ENCODE measurements at regions not wholly inside any gene's neighbourhood (a gene's known extent, or its start where the extent isn't known, plus 50 kb on each side); places are given as distances from the start of the nearest gene placed in this dataset.

DNA sequence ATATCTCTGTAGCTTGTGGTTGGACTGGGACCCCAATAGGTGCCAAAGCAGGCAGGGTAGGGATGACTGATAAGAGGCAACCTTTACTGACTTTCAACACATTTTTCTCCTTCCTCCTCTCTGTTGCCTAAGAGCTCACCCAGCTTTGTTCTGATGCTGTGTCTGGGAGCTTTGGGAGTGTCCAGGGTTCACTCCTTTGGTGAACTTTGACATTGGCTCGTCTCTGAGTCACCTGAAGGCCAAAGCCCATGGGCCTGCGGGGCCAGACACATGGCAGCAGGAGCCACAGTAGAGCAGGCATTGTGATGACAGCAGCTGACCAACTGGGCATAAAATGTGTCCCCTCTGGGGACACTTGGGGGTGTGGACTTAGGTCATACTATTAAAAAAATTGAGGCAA is 99.5 kb upstream of the ZNF644 start:
- Histone ChIP-seq H3K27me3 (ENCODE audit: control insufficient read depth in 2 of 2, insufficient read depth in 2 of 2, low read length in 2 of 2) (peaks cover 0 to 10% of the 10 kb centered on the region in 2 experiments; a peak in 2 of 5 replicates), H3K9me1 (ENCODE audit: control insufficient read depth, insufficient read depth, low read length) (no peaks in the 10 kb centered on the region), H3K4me3 (no peak overlapping the region), H3K9me3 (replicated peaks; ENCODE audit: control insufficient read depth, insufficient read depth, low read depth, low read length) (no peaks in the 10 kb centered on the region), H3K4me1 (replicated peaks in 1 of 2; ENCODE audit: control insufficient read depth in 2 of 2, insufficient read depth in 2 of 2, low read length in 2 of 2) (no peaks in the 10 kb centered on the region), H3K4me2 (ENCODE audit: insufficient read depth, low read length) (no peak overlapping the region), H3K79me2 (ENCODE audit: control insufficient read depth, insufficient read depth, low read length) (no peaks in the 10 kb centered on the region), H3K36me3 (ENCODE audit: control insufficient read depth, insufficient read depth, low read length) (no peaks in the 10 kb centered on the region), H2AFZ (ENCODE audit: low read depth, low read length) (no peak overlapping the region), H3K9ac (ENCODE audit: insufficient read depth in 1 of 2, low read depth in 2 of 2, low read length in 2 of 2) (no peak overlapping the region), H3K27ac (ENCODE audit: extremely low read depth, low read depth, low read length) (no peak overlapping the region), H4K20me1 (replicated peaks; ENCODE audit: control insufficient read depth, insufficient read depth, low read length) (no peaks in the 10 kb centered on the region)
- FAIRE-seq (no peak), DNase-seq (ENCODE audit: extremely low read depth in 1 of 4, low spot score in 3 of 4) (no peak), ATAC-seq (no peak)
- TF ChIP-seq NCOR1 (IDR thresholded peaks at IDR 0.05) (no peak), NEUROD1 (IDR thresholded peaks at IDR 0.05; ENCODE audit: borderline replicate concordance, low read depth, low read length, partially characterized antibody) (no peak), ZNF79 (CRISPR knock-in tag; IDR thresholded peaks at IDR 0.05; ENCODE audit: low read depth) (no peak), RREB1 (CRISPR knock-in tag; IDR thresholded peaks at IDR 0.05) (no peak), AFF1 (IDR thresholded peaks at IDR 0.05; ENCODE audit: low read depth in 1 of 2, partially characterized antibody in 2 of 2) (no peak), KAT2B (IDR thresholded peaks at IDR 0.05; ENCODE audit: low read depth, low read length) (no peak)
- in situ Hi-C loops (cut with MboI) = no loop called here
- WGBS (ENCODE audit: insufficient coverage, low coverage, missing lambda C conversion rate) = 0% methylated on average over 2 of the region's 2 CpGs
- no TSS peak for BruUV-seq (replicated peaks)
- intact Hi-C loops (cut with micrococcal nuclease) = no loop called here
- ChIA-PET CTCF (ENCODE audit: low intra/inter-chr PET ratio) (no interaction called here), POLR2A (no interaction called here)

Measured in K562 (cell line).